Esophagus muscularis mucosa (tissue), 4 donors: ENCODE measurements at regions not wholly inside any gene's neighbourhood (a gene's known extent, or its start where the extent isn't known, plus 50 kb on each side); places are given as distances from the start of the nearest gene placed in this dataset.

Experiments used
- CTCF ChIP-seq, 3 experiments: fragments of 200-600 bp in 2 of 3; fragments of 450-650 bp in 1 of 3; sonication (generic) in 2 of 3; IDR thresholded peaks; one replicate each; pipeline ENCODE4 v1.5.1; 2017 to 2019; ENCODE audit warnings: antibody characterized with exemption in 3 of 3, mild to moderate bottlenecking in 2 of 3, moderate library complexity in 1 of 3
- EP300 ChIP-seq: sonication (generic); formaldehyde crosslinking; IDR thresholded peaks from one replicate; pipeline ENCODE4 v1.6.1; 2017; ENCODE audit warnings: antibody characterized with exemption
- POLR2A ChIP-seq: fragments of 450-650 bp; IDR thresholded peaks from one replicate; pipeline ENCODE4 v1.6.1; 2017; ENCODE audit warnings: antibody characterized with exemption, moderate library complexity, mild to moderate bottlenecking, low read depth
- POLR2AphosphoS5 ChIP-seq, 2 donors: sonication (generic); formaldehyde crosslinking; IDR thresholded peaks; one replicate each; pipeline ENCODE4 v1.6.1; 2017; ENCODE audit warnings: antibody characterized with exemption in 2 of 2

GRCh38 chr2:217684431-217685254, 318.2 kb downstream of the TNS1 start:
- no peak for TF ChIP-seq CTCF (IDR thresholded peaks at IDR 0.05)
- TF ChIP-seq POLR2AphosphoS5 (IDR thresholded peaks at IDR 0.05), result no peak
- TF ChIP-seq EP300, result no peak
- TF ChIP-seq POLR2A, result no peak
